Mononuclear cell (primary cell): ENCODE measurements at regions not wholly inside any gene's neighbourhood (a gene's known extent, or its start where the extent isn't known, plus 50 kb on each side); places are given as distances from the start of the nearest gene placed in this dataset.

Experiments used
- H3K27me3 ChIP-seq: 2 replicates; pipeline ENCODE4 v1.6.0; 2011; ENCODE audit warnings: low read length, control low read depth; ENCODE audit not compliant: insufficient read depth
- H3K4me1 ChIP-seq: 2 replicates; pipeline ENCODE4 v1.5.1; 2011; ENCODE audit warnings: mild to moderate bottlenecking, low read length, control low read depth; ENCODE audit not compliant: insufficient read depth
- H3K4me3 ChIP-seq: 2 replicates; pipeline ENCODE4 v1.5.1; 2011; ENCODE audit warnings: mild to moderate bottlenecking, low read length, moderate library complexity
- H3K9me3 ChIP-seq: 2 replicates; pipeline ENCODE4 v1.5.1; 2011; ENCODE audit warnings: low read depth, mild to moderate bottlenecking, control low read depth, low read length

- Histone ChIP-seq H3K27me3 (no peaks in the 10 kb centered on the region), H3K4me3 (no peak overlapping the region), H3K4me1 (peaks cover 52% of the 10 kb centered on the region), H3K9me3 (no peaks in the 10 kb centered on the region)
These were observed 138.4 kb downstream of the C9orf152 start for GRCh38 chr9:110069326-110070248.

GRCh38 chr9:110072597-110073355, 135.2 kb downstream of the C9orf152 start:
- Histone ChIP-seq H3K27me3 (no peaks in the 10 kb centered on the region), H3K4me1 (peaks cover 22% of the 10 kb centered on the region), H3K9me3 (no peaks in the 10 kb centered on the region), H3K4me3 (no peak overlapping the region)

- Histone ChIP-seq H3K9me3 (no peaks in the 10 kb centered on the region), H3K27me3 (no peaks in the 10 kb centered on the region), H3K4me3 (no peak overlapping the region), H3K4me1 (peaks cover 21% of the 10 kb centered on the region)
These were observed 134.5 kb downstream of the C9orf152 start for GRCh38 chr9:110073356-110073905.

GRCh38 chr9:110076894-110077725, 130.8 kb downstream of the C9orf152 start:
- Histone ChIP-seq H3K9me3 (no peaks in the 10 kb centered on the region), H3K4me1 (peaks cover 26% of the 10 kb centered on the region), H3K4me3 (no peak overlapping the region), H3K27me3 (no peaks in the 10 kb centered on the region)

- Histone ChIP-seq H3K4me1 (peaks cover 22% of the 10 kb centered on the region), H3K9me3 (no peaks in the 10 kb centered on the region), H3K27me3 (no peaks in the 10 kb centered on the region), H3K4me3 (no peak overlapping the region)
These were observed 130.0 kb downstream of the C9orf152 start for GRCh38 chr9:110077925-110078324.

GRCh38 chr9:110078604-110079003, 129.4 kb downstream of the C9orf152 start:
- H3K4me1 ChIP-seq, result peaks cover 22% of the 10 kb centered on the region
- H3K27me3 ChIP-seq, result no peaks in the 10 kb centered on the region
- H3K4me3 ChIP-seq, result no peak overlapping the region
- H3K9me3 ChIP-seq, result no peaks in the 10 kb centered on the region

GRCh38 chr9:110081395-110081794, 126.6 kb downstream of the C9orf152 start:
- peaks cover 22% of the 10 kb centered on the region for H3K4me1 ChIP-seq
- H3K27me3 ChIP-seq, result no peaks in the 10 kb centered on the region
- no peaks in the 10 kb centered on the region for H3K9me3 ChIP-seq
- H3K4me3 ChIP-seq, result no peak overlapping the region

GRCh38 chr9:110083866-110084265, 124.1 kb downstream of the C9orf152 start:
- peaks cover 28% of the 10 kb centered on the region for H3K4me1 ChIP-seq

GRCh38 chr9:110086537-110086936, 121.4 kb downstream of the C9orf152 start:
- Histone ChIP-seq H3K4me3 (no peak overlapping the region), H3K9me3 (no peaks in the 10 kb centered on the region), H3K4me1 (peaks cover 13% of the 10 kb centered on the region), H3K27me3 (no peaks in the 10 kb centered on the region)

More at GRCh38 chr9:110083866-110084265, 124.1 kb downstream of the C9orf152 start:
- no peak overlapping the region for H3K4me3 ChIP-seq
- no peaks in the 10 kb centered on the region for H3K27me3 ChIP-seq
- no peaks in the 10 kb centered on the region for H3K9me3 ChIP-seq

GRCh38 chr9:110087605-110088004, 120.4 kb downstream of the C9orf152 start:
- peaks cover 6% of the 10 kb centered on the region for H3K4me1 ChIP-seq
- no peak overlapping the region for H3K4me3 ChIP-seq
- H3K27me3 ChIP-seq, result no peaks in the 10 kb centered on the region
- no peaks in the 10 kb centered on the region for H3K9me3 ChIP-seq

- Histone ChIP-seq H3K4me3 (no peak overlapping the region), H3K27me3 (no peaks in the 10 kb centered on the region), H3K9me3 (no peaks in the 10 kb centered on the region), H3K4me1 (peaks cover 6% of the 10 kb centered on the region)
These were observed 119.9 kb downstream of the C9orf152 start for GRCh38 chr9:110088099-110088498.

- H3K4me1 ChIP-seq, result peaks cover 6% of the 10 kb centered on the region
- H3K27me3 ChIP-seq, result no peaks in the 10 kb centered on the region
- no peak overlapping the region for H3K4me3 ChIP-seq
- H3K9me3 ChIP-seq, result no peaks in the 10 kb centered on the region
These were observed 118.1 kb downstream of the C9orf152 start for GRCh38 chr9:110089681-110090370.

- Histone ChIP-seq H3K9me3 (no peaks in the 10 kb centered on the region), H3K4me3 (no peak overlapping the region), H3K27me3 (no peaks in the 10 kb centered on the region), H3K4me1 (peaks cover 19% of the 10 kb centered on the region)
These were observed 115.2 kb downstream of the C9orf152 start for GRCh38 chr9:110092792-110093191.

- Histone ChIP-seq H3K27me3 (no peaks in the 10 kb centered on the region), H3K4me3 (no peak overlapping the region)
These were observed 114.5 kb downstream of the C9orf152 start for GRCh38 chr9:110093417-110093816.

More at GRCh38 chr9:110093417-110093816, 114.5 kb downstream of the C9orf152 start:
- Histone ChIP-seq H3K4me1 (peaks cover 18% of the 10 kb centered on the region), H3K9me3 (no peaks in the 10 kb centered on the region)
